ENCODE measurements at regions not wholly inside any gene's neighbourhood (a gene's known extent, or its start where the extent isn't known, plus 50 kb on each side); places are given as distances from the start of the nearest gene placed in this dataset.
"Not testable (repeated sequence)": the region's sequence is repeated elsewhere in the genome, so short reads cannot be mapped to it uniquely, and the experiment has no call there.

DNA sequence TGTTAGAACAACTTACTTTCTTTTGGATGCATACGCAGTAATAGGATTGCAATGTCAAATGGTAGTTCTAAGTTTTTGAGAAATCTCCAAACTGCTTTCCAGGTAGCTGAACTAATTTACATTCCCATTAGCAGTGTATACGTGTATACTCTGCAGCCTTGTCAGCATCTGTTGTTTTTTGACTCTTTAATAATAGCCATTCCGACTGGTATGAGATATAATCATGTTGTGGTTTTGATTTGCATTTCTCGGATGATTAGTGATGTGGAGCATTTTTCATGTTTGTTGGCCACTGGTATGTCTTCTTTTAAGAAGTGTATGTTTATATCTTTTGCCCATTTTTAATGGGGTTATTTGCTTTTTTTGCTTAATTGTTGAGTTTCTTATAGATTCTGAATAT, 76.9 kb upstream of the HNRNPA1L2 start:
- H3K9me3 ChIP-seq (ENCODE audit: insufficient read depth, low read depth, low read length); H3K4me1 ChIP-seq (ENCODE audit: insufficient read depth, low read length); H3K9ac ChIP-seq (ENCODE audit: low read depth, low read length); H3K27ac ChIP-seq (ENCODE audit: low read depth, low read length); H3K36me3 ChIP-seq (ENCODE audit: insufficient read depth, low read length); H3K4me3 ChIP-seq (ENCODE audit: low read length); H3K27me3 ChIP-seq (ENCODE audit: insufficient read depth, low read length): not testable (repeated sequence)
- WGBS = 91% methylated on average over 3 of the region's 4 CpGs

DNA sequence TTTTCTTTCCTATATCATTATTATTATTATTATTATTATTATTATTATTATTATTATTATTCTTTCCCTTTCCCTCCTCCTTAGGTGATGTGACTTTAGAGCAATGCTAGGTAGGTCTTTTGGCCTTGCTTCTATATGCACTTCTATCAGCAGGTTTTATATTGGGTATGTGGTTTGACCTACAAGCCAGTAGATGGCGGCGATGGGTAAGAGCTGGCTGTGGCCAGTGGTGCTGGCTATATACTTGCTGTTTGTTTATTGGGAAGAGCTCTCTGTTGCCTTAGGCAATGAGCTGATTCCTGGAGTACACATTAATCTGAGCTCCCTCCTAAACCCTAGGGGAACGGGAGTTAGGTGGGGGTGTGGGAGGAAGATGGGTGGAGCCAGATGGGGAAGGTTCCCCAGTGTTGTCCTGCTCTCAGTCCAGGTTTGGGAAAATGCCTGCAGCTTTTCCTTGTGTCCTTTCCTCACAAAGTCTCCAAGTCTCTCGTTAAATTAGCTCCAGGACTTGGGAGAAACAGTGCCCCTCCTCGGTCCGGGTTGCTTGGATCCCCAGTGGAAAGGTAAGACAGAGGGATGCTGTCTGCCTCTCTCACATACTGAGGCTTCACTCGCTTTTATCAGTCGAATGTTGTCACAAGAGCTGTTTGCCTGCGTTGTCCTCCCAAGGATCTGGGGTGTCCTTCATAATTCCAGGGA, 72.2 kb upstream of the HNRNPA1L2 start:
- H3K4me1 ChIP-seq (ENCODE audit: insufficient read depth, low read length); H3K9me3 ChIP-seq (ENCODE audit: insufficient read depth, low read depth, low read length); H3K27me3 ChIP-seq (ENCODE audit: insufficient read depth, low read length); H3K36me3 ChIP-seq (ENCODE audit: insufficient read depth, low read length); H3K27ac ChIP-seq (ENCODE audit: low read depth, low read length): not testable (repeated sequence)
- H3K9ac ChIP-seq (ENCODE audit: low read depth, low read length) = 0 out of 2 replicates have a peak overlapping the region, but pooled peaks have one; percentile 16
- WGBS = 17% methylated on average over 2 of the region's 9 CpGs
- peak overlapping the region; percentile 37 for H3K4me3 ChIP-seq (ENCODE audit: low read length)

DNA sequence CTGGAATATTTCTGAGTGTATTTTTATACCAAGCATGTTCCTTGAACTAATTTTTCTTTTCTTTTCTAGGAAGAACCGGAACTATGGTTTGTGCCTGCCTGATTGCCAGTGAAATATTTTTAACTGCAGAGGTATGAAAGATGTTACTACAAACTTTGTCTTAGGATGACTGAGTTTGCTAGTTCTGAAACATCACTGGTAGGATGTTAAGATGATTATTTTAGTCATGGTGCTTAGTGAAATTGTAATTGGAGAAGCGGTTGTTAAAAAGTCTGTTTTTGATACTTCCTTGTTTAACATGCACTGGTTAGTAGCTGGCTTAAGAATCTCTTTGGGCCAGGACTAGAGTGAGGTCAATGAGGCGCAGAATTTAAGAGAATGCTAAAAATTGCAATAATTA, 71.1 kb upstream of the HNRNPA1L2 start:
- no CpG with 5 or more reads among the region's 3 CpGs for WGBS
- H3K36me3 ChIP-seq (ENCODE audit: insufficient read depth, low read length); H3K4me3 ChIP-seq (ENCODE audit: low read length); H3K9me3 ChIP-seq (ENCODE audit: insufficient read depth, low read depth, low read length); H3K27ac ChIP-seq (ENCODE audit: low read depth, low read length); H3K27me3 ChIP-seq (ENCODE audit: insufficient read depth, low read length); H3K9ac ChIP-seq (ENCODE audit: low read depth, low read length); H3K4me1 ChIP-seq (ENCODE audit: insufficient read depth, low read length): not testable (repeated sequence)

DNA sequence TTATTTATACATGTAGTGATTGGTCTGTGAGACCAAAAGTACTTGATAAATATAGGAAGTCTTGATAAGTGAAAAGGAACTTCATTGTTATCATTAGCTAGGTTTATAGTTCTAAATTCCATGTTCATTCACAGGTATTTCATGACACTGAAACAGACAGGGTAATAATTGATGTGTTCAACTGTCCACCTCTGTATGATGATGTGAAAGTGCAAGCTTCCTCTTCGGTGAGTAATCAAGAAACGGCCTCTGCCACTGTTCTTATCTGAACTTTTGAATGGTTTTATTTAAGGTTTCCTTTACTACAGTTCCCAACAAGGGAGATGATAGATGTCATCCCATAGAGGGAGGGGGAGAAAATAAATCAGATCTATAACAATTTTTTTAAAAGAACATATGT, 59.3 kb upstream of the HNRNPA1L2 start:
- not testable (repeated sequence) for H3K36me3 ChIP-seq (ENCODE audit: insufficient read depth, low read length); H3K4me3 ChIP-seq (ENCODE audit: low read length); H3K27me3 ChIP-seq (ENCODE audit: insufficient read depth, low read length); H3K9ac ChIP-seq (ENCODE audit: low read depth, low read length); H3K4me1 ChIP-seq (ENCODE audit: insufficient read depth, low read length); H3K9me3 ChIP-seq (ENCODE audit: insufficient read depth, low read depth, low read length); H3K27ac ChIP-seq (ENCODE audit: low read depth, low read length)
- 98% methylated on average over 2 of the region's 2 CpGs for WGBS

Measured in HUES64 (cell line).